MM.1S (cell line): ENCODE measurements at regions not wholly inside any gene's neighbourhood (a gene's known extent, or its start where the extent isn't known, plus 50 kb on each side); places are given as distances from the start of the nearest gene placed in this dataset.
"Not testable (repeated sequence)": the region's sequence is repeated elsewhere in the genome, so short reads cannot be mapped to it uniquely, and the experiment has no call there.

Experiments
- DNase-seq: peaks from one replicate; pipeline ENCODE4 v3.0.0-alpha.2; 2015
- H2AFZ ChIP-seq: fragments of 300-600 bp; sonication (generic); 2 replicates; pipeline ENCODE4 v1.6.0; 2016; ENCODE audit warnings: antibody characterized with exemption, low read length
- H3F3A ChIP-seq: fragments of 300-600 bp; sonication (generic); 2 replicates; pipeline ENCODE4 v1.6.1; 2016; ENCODE audit warnings: mild to moderate bottlenecking, antibody characterized with exemption, low read length, moderate library complexity, mixed read lengths; ENCODE audit not compliant: insufficient read depth
- H3K27ac ChIP-seq: fragments of 300-600 bp; sonication (generic); 2 replicates; pipeline ENCODE4 v1.5.1; 2016; ENCODE audit warnings: mild to moderate bottlenecking, low read length
- H3K27me3 ChIP-seq: fragments of 300-600 bp; sonication (generic); replicated peaks from 2 replicates; pipeline ENCODE4 v1.6.0; 2016; ENCODE audit warnings: low read length; ENCODE audit not compliant: insufficient read depth
- H3K36me3 ChIP-seq: fragments of 300-600 bp; sonication (generic); replicated peaks from 2 replicates; pipeline ENCODE4 v1.6.1; 2016; ENCODE audit warnings: mild to moderate bottlenecking, low read length, mixed read lengths; ENCODE audit not compliant: insufficient read depth
- H3K4me1 ChIP-seq: fragments of 300-600 bp; sonication (generic); 2 replicates; pipeline ENCODE4 v1.6.1; 2016; ENCODE audit warnings: low read length, mixed read lengths
- H3K4me2 ChIP-seq: fragments of 300-600 bp; sonication (generic); 2 replicates; pipeline ENCODE4 v1.6.0; 2016; ENCODE audit warnings: low read depth, low read length
- H3K4me3 ChIP-seq: fragments of 300-600 bp; sonication (generic); 2 replicates; pipeline ENCODE4 v1.5.1; 2016; ENCODE audit warnings: low read length, mixed read lengths
- H3K79me2 ChIP-seq: fragments of 300-600 bp; sonication (generic); 2 replicates; pipeline ENCODE4 v1.6.1; 2016; ENCODE audit warnings: mixed run types, low read length, mixed read lengths
- H3K9ac ChIP-seq: fragments of 300-600 bp; sonication (generic); 2 replicates; pipeline ENCODE4 v1.6.1; 2016; ENCODE audit warnings: low read length, mixed read lengths
- H3K9me2 ChIP-seq: fragments of 300-600 bp; sonication (generic); replicated peaks from 2 replicates; pipeline ENCODE4 v1.6.1; 2016; ENCODE audit warnings: mild to moderate bottlenecking, low read length, mixed read lengths; ENCODE audit not compliant: insufficient read depth
- H3K9me3 ChIP-seq: fragments of 300-600 bp; sonication (generic); replicated peaks from 2 replicates; pipeline ENCODE4 v1.6.1; 2016; ENCODE audit warnings: mild to moderate bottlenecking, low read length, mixed read lengths; ENCODE audit not compliant: insufficient read depth
- H4K20me1 ChIP-seq: fragments of 300-600 bp; sonication (generic); 2 replicates; pipeline ENCODE4 v1.6.1; 2016; ENCODE audit warnings: mild to moderate bottlenecking, low read length, moderate library complexity, mixed read lengths; ENCODE audit not compliant: insufficient read depth
- CTCF ChIP-seq: fragments of 300-600 bp; sonication (generic); IDR thresholded peaks from 2 replicates; pipeline ENCODE4 v1.5.1; 2016; ENCODE audit warnings: antibody characterized with exemption, low read length, mixed read lengths
- EZH2 ChIP-seq: fragments of 300-600 bp; sonication (generic); optimal IDR thresholded peaks from 2 replicates; pipeline ENCODE3; 2017; ENCODE audit warnings: low read depth, mild to moderate bottlenecking, antibody characterized with exemption, low read length, mixed read lengths
- EZH2phosphoT487 ChIP-seq: fragments of 300-600 bp; sonication (generic); IDR thresholded peaks from 2 replicates; pipeline ENCODE4 v1.6.1; 2018; ENCODE audit warnings: antibody characterized with exemption, low read length

- no peaks in the 10 kb centered on the region for H3K36me3 ChIP-seq
- H3K9me2 ChIP-seq: no peaks in the 10 kb centered on the region
- no peaks in the 10 kb centered on the region for H4K20me1 ChIP-seq
- no peaks in the 10 kb centered on the region for H3K79me2 ChIP-seq
- no peak overlapping the region for H3K9ac ChIP-seq
- no peak for DNase-seq
- H3K27ac ChIP-seq: no peak overlapping the region
- H3F3A ChIP-seq: no peaks in the 10 kb centered on the region
- no peak overlapping the region for H3K4me2 ChIP-seq
- H2AFZ ChIP-seq: no peak overlapping the region
- H3K4me3 ChIP-seq: no peak overlapping the region
- H3K9me3 ChIP-seq: no peaks in the 10 kb centered on the region
- peaks cover 28% of the 10 kb centered on the region for H3K27me3 ChIP-seq
- TF ChIP-seq EZH2phosphoT487: no peak
- TF ChIP-seq CTCF: no peak
- no peak for TF ChIP-seq EZH2
- no peaks in the 10 kb centered on the region for H3K4me1 ChIP-seq
Observed at GRCh38 chr16:29256501-29256981, 150.0 kb downstream of the NPIPB11 start.

DNA sequence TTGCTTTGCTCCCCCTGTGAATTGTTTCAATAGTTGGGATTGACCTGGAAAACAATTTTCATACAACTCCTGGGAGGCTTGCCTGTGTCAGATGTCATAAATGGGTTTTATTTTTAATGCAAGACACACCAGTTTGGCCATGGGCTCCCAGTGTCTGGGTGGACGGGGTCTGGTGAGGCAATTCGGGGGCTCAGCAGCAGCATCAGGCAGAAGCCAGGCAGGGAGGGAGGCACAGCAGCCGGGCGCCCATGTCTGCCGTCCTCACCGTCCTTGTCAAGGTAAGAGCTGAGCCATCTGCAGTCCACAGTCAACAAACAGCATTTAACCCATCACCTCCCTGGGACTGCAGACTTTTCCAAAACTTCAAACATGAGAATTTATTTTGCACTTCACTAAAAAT is 150.6 kb downstream of the NPIPB11 start:
- not testable (repeated sequence) for H3K9me2 ChIP-seq, DNase-seq, H3K4me2 ChIP-seq, H3K9me3 ChIP-seq, H2AFZ ChIP-seq, H3K27ac ChIP-seq, H3F3A ChIP-seq, H4K20me1 ChIP-seq, H3K79me2 ChIP-seq, H3K4me1 ChIP-seq, H3K36me3 ChIP-seq, H3K4me3 ChIP-seq, H3K9ac ChIP-seq
- H3K27me3 ChIP-seq: peaks cover 28% of the 10 kb centered on the region

DNA sequence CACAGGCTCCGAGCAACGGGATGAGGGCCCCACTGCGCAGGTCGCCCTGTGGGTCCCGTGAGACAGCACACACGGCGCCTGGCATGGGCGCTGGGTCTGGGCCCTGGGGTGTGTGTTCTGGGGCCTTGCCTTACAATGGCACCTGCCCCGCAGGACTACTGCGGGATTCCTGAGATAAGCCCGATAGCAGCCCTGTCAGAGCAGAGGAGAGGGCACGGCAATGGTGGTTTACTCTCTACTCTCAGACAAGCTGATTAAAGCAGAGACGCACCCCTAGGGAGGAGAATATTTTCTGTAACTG is 151.1 kb downstream of the NPIPB11 start:
- DNase-seq, H3K4me1 ChIP-seq, H3K9me3 ChIP-seq, H3K9ac ChIP-seq, H3K27ac ChIP-seq, H2AFZ ChIP-seq, H3K4me3 ChIP-seq, H3K4me2 ChIP-seq, H3K79me2 ChIP-seq, H3K9me2 ChIP-seq, H4K20me1 ChIP-seq, H3K36me3 ChIP-seq, H3F3A ChIP-seq: not testable (repeated sequence)
- peaks cover 28% of the 10 kb centered on the region for H3K27me3 ChIP-seq

GRCh38 chr16:29254676-29255495 is 151.6 kb downstream of the NPIPB11 start:
- no peak overlapping the region for H2AFZ ChIP-seq
- H4K20me1 ChIP-seq: no peaks in the 10 kb centered on the region
- no peak overlapping the region for H3K9ac ChIP-seq
- H3K27me3 ChIP-seq: peaks cover 28% of the 10 kb centered on the region
- no peak overlapping the region for H3K4me3 ChIP-seq
- H3K4me2 ChIP-seq: no peak overlapping the region
- H3K9me3 ChIP-seq: no peaks in the 10 kb centered on the region
- TF ChIP-seq EZH2phosphoT487: no peak
- TF ChIP-seq EZH2: no peak
- no peak for TF ChIP-seq CTCF
- no peak overlapping the region for H3K27ac ChIP-seq
- H3K9me2 ChIP-seq: no peaks in the 10 kb centered on the region
- H3K79me2 ChIP-seq: no peaks in the 10 kb centered on the region
- no peaks in the 10 kb centered on the region for H3K4me1 ChIP-seq
- no peak for DNase-seq
- no peaks in the 10 kb centered on the region for H3K36me3 ChIP-seq
- no peaks in the 10 kb centered on the region for H3F3A ChIP-seq

DNA sequence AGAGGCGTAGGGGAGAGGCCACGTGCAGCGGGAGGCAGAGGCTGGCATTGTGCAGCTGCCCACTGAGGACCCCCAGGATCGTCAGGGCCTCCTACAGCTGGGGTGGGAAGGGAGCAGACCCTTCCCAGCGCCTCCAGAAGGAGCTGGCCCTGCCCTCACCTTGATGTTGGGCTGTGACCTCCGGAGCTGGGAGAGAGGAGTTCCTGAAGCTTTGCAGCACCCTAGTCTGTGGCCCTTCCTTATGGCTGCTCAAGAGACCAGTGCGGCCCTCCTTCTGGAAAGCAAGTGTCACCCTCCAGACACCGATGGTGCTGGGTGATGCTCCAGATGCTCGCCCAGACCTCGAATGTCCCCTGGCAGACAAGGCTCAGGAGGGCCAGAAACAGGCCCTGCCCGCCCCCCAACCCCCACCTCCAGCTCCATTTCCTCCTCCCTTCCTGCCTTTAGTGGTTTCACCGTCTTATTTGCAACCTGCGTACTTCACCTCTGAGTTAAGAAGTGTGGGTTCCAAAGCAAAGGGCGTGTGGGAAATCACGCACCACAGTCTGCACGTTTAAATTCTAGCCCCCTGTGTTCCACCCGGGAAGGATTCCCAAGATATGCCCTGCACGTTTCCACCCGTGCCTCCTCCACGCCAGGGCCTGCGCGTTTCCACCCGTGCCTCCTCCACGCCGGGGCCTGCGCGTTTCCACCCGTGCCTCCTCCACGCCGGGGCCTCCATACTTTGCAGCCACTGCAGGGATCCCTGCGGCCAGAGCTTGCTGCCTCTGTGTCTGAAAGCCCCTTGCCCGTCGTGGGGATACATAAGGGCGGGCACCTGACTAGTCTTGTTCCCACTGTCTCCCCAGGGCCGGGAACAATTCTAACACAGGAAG is 152.6 kb downstream of the NPIPB11 start:
- H3K79me2 ChIP-seq, H3K9me3 ChIP-seq: not testable (repeated sequence)
- peaks cover 23% of the 10 kb centered on the region for H3K27me3 ChIP-seq

DNA sequence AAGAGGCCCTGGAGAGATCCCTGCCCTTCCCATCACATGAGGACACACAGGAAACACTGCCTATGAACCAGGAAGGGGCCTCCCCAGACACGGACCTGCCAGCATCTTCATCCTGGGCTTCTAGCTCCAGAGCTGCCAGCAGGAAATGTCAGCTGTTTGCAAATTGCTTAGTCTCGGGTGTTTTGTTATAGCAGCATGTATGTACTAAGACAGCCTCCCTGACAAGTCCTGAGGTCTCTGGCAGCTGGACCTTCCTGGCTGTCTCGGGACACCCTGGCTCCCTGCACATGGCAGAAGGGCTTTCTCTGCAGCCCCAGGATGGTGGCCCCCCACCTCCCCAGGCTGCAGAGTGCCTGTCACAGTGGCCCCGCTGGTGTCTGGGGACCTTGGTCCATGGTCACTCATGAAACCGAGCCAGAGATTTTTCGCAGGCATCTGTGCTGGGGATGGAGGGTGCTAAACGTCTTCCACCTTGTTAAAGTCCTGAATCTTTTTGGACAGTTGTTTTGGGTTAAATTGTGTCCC is 153.4 kb downstream of the NPIPB11 start:
- not testable (repeated sequence) for H3K4me3 ChIP-seq, H3K9me2 ChIP-seq, H3K36me3 ChIP-seq, H3F3A ChIP-seq, H3K27ac ChIP-seq, H3K9me3 ChIP-seq, H3K79me2 ChIP-seq, DNase-seq, H3K4me1 ChIP-seq, H2AFZ ChIP-seq, H3K4me2 ChIP-seq, H4K20me1 ChIP-seq, H3K9ac ChIP-seq
- H3K27me3 ChIP-seq: peaks cover 23% of the 10 kb centered on the region

More for the DNA sequence above, 152.6 kb downstream of the NPIPB11 start:
- not testable (repeated sequence) for H3K4me1 ChIP-seq, H2AFZ ChIP-seq, H3K4me3 ChIP-seq, H3K9ac ChIP-seq, H3K9me2 ChIP-seq, H3K4me2 ChIP-seq, H4K20me1 ChIP-seq, H3K27ac ChIP-seq, H3K36me3 ChIP-seq, DNase-seq, H3F3A ChIP-seq
